DMS79 treated with DMSO at 0.1 percent for 48 hours (cell line): ENCODE measurements at regions not wholly inside any gene's neighbourhood (a gene's known extent, or its start where the extent isn't known, plus 50 kb on each side); places are given as distances from the start of the nearest gene placed in this dataset.

Experiments
- DNase-seq: peaks from one replicate; lab custom pipeline; 2025; lab: John Stamatoyannopoulos, UW

DNA sequence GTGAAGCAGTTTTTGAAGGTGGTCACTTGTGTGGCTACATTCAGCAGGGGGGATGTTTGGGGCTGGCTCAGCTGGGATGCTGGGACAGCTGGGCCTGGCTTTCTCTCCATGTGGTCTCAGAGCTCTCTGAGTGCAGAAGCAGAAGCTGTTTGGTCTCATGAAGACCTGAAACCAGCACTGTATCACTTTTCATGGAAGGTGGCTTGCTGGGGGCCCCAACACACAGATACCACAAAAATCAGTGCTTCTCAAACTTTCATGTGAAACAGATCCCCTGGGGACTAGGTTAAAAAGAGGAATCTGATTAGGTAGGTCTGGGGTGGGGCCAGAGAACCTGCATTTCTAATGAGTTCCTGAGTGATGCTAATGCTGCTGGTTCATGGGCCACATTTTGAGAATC, 347.3 kb downstream of the DHX35 start:
- DNase-seq, result no peak

DNA sequence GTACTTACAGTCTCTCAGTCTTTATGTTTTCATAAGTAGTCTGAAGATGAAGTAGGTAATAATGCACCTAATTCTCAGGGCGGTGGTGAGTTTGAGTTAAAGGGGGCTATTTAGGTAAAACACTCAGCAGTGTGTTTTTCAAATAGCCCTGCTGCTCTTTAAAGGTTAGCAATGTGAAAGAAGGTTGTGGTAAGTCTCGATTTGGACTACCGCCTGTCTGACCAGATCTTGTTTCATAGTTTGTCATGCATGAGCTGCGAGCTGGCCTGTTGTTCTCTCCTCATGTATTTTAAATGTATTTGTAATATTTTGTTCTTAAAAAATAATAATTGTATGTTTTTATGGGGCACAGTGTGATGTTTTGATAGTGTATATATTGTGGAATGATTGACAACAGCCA, 340.2 kb downstream of the DHX35 start:
- no peak for DNase-seq

DNA sequence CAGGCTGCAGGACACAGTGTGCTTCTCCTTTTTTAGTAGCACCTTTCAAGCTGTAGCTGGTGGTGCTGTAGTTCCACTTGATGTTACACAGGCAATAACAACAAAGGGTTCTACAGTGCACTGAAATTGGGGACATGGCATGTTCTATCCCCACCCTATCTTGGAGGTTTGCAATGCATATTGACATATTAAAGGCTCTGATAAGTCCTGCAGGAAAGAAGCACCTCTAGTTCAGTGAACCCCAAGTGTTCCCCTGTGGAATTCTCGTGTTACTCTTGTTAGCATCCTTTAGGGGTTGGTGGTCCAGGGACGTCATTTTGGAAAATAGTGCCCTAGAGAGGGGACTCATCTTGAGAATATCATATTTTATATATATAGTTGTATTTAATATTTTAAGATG, 337.6 kb downstream of the DHX35 start:
- no peak for DNase-seq

DNA sequence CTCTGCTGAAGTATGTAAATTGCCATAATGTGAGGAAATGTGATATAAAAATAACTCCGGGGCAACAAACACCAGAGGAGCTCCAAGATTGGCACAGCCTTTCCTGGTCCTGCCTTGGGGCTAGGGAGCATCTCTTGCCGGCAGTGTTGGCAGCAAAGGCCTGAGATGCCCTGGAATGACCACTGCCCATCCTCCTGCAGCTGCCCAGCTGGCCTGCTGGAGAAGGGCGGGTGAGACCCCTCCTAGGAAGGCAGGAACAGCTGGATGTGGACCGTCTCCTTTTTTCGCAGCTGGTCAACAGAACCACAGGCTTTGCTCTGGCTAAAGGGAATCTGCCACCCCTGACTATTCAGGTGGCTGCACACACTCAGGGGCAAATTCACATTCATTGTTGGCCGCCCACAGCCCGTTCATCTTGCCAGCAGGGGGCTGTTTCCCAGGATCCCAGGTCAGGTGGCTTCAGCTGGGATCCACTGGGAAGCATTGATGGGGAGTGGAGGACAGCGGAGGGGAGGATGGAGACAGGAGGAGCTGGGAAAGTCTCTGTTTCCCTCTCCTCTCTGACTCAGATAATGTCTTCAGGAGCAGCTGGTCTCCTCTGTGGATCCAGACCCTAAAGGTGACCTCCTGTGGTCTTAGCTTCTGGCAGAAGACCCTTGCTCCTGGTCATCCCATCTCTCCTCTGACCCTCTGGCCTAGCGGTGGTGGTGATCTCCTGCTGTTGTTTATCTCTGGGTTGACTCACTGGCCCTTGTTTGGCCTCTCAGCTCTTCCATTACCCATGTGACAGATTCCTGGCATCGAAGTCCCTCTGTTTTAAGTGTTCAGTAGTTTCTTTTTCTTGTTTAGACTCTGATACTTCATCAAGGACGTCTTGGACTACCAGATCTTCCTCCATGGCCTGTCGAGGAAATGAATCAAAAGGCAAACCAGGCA, 336.7 kb downstream of the DHX35 start:
- no peak for DNase-seq

DNA sequence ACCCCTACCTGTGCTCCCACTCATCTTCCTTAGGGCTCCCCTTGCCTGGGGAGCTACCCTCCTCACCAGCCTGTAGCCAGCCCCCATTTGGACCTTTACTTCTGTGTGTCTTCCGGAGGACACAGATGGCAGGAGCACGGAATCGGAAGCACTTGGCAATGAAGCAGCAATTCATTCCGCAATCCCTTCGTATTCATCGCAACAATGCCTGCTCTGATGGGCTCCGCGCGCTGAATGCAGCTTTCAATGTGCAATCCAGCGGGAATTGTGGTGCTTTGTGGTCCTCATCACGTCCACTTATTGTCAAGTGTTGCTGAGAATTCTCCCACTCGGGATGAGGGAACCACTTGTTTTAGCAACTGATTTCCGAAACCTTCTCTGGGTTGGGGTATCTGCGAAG, 336.0 kb downstream of the DHX35 start:
- DNase-seq, result no peak

DNA sequence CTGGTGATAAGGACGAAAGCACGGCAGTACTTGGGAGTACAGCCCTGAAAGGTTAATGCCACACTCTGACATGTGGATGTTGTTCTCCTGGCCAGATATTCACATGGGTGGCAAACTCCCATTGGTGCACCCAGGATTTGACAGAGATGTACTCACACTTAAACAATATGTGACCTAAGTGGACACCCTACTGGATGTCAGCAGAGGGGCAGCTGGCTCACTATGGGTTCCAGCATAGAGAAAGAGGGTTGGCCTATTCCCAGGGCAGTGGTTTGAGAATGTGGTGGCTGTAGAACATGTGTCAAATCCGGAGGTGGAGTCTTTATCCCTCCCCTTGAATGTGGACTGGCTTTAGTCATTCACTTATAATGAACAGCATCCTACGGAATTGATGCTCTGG, 333.2 kb downstream of the DHX35 start:
- no peak for DNase-seq

DNA sequence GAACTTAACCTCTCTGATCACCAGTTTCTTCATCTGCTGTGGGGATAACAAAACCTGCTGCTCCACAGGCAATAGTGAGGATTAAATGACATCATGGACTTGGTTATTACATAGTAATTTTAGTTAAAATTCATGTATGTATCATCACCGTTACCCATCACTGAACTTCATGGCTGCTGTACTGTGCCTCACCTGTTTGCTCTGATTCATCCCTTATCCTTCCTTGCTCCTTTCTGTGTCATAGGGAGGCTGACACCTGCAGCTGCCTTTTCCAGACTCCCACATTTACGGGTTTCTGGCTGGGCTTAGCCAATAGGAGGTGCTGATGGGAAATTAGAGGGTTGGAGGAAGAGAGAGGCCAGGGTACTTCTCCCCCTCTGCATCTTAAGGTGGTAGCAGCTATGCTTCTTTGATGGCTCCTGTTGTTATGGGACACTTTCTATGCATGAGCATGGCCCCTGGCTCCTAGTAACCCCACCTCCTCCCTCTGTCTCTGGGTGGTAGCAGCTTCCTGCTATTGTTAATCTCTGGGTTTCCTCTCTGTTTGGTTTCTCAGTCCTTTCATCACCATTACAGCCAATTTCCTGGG, 332.1 kb downstream of the DHX35 start:
- no peak for DNase-seq

DNA sequence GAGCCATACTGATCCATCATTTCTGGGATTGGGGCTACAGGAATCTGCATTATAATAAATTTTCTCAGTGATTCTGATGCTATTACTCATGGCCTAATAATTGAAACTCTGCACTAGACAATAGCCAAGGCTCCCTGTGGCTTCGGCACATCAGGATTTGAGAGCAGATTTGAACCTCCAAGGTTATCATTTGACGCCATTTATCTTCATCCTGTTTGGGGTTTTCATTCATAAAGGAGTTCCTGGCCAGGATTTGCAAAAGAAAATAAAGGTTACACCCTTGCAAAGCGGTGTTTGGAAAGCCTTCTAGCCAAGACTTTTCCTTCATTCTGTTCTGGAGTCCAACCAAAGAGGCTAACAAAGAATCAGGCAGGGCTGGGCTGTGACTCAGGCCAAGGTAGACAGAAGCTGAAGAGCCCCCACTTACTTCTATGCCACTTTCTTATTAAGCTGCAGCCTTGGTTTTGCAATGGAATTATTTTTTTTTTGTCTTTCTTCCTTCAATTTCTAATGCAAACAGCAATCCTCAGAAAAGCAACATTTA, 330.1 kb downstream of the DHX35 start:
- DNase-seq, result no peak

DNA sequence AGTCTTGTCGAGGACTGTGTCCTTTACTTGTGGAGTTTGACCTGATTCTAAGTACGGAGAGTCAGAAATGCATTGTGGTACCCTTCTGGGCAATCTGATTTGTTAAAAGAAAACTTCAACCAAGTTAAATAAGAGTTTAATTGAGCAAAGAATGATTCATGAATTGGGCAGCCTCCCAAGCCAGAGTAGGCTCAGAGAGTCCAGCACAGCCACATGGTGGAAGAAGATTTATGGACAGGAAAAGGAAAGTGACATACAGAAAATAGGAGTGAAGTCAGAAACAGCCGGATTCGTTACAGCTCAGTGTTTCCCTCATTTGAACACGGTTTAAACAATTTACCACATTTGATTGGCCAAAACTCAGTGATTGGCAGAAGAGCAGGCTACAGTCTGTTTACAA, 329.2 kb downstream of the DHX35 start:
- no peak for DNase-seq

DNA sequence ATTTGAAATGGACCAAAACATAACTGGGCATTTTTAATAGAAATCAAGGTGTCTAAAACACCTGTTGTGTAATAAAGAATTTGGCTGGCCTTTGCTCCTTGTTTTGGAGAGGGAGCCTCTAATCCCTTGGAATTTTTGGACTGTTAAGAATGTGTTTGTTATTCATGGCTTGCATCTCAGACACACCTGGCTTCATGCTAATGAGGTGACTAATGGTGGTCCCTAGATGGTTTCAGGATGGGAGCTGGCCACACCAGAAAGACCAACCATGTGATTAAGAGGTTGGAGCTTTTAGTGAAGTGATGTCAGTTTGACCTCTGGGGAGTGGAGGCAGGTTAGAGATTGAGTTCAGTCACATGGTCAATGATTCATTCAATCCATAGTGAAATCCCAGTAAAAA, 328.4 kb downstream of the DHX35 start:
- no peak for DNase-seq

DNA sequence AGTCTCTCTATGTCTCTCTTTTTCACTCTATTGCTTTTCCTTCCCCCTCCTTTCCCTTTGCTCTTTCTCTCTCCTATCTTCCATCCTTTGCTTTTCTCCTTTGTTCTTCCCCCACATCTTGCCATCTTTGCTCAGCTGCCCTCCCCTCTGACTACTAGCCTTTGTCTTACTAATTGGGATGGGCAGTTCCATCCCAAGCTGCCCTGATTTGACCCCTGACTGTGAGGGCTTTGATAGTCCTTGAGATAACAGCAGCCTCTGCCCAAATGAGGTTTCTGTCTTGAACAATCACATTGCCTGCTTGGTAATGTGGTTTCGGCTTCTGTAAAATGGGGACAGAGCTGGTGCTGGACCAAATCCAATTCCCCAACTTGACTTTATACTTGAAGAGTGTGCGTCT, 327.7 kb downstream of the DHX35 start:
- no peak for DNase-seq

DNA sequence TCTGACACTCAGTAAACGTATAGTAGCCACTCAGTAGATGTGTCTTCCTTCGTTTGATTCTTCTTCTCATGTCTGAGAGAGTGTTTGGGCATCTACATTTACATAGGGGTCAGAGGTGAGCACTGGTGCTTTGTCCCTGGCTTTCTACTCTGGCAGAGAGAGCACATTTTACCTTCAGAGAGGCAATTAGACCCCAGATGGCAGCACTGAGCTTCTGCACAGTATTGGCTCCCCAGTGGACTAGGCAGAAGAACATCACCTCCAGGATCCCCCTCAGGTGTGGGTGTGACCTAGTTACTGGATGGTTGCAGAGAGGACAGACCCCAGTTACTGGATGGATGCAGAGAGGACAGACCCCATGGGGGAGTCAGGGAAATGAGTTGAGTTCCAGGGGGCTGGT, 327.2 kb downstream of the DHX35 start:
- DNase-seq, result no peak

DNA sequence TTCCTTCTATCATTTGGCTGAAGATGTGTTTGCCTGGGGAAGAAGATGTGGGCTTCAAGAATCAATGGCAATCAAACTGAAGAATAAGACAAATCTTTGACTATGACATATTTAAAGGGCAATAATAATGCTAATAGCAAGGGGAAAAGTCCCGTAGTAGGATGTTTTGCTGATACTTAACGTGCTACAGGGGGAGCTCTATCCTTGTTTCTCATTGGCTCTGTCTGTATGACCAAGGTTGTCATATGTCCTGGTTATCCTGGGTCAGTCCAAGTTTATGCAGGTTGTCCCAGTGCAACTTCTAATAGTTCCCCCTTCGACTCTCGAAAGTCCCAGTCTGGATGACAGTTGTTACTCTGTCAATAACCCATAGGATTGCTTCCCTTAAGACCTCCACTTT, 321.3 kb downstream of the DHX35 start:
- DNase-seq, result no peak

DNA sequence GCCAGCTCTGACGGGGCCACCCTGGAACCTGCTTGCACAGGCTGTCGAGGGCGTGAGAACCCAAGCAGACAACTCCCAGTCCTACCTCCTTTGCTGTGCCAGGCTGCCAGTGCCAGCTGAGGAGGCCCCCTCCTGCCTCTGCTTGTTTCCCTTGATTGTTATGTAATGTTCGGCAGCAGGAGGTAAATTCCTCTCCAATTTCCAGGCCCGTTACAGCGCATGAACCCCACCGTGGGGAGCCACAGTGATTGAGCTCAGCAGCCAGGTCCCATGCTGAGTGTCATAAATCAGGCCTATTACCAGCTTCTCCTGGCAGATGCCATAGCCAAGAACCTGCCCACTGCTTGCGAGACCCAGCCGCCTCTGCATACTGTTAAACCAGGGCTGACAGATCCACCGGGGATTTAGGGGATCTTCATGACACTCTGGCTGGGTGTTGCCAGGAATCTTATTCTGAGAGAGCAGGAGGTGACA, 320.5 kb downstream of the DHX35 start:
- peak; percentile 0 for DNase-seq

DNA sequence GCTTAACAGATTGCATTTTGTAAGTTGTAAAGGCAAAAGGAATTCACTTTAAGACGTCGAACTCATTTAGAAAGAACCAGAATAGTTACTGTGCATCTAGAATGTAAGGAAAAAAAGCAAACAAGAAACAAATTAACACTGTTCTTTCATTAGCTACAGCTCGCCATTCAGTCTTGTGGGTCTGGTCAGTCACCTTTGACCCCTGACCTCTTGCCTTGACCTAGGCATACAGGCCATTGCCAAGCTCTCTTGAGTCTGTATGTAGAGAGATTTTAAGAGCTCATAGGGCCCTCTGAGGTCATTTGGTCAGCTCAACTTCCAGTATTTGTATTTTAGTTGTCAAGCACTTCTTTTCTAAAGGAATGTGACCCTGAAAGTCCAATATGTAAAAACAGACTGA, 318.7 kb downstream of the DHX35 start:
- DNase-seq, result no peak

DNA sequence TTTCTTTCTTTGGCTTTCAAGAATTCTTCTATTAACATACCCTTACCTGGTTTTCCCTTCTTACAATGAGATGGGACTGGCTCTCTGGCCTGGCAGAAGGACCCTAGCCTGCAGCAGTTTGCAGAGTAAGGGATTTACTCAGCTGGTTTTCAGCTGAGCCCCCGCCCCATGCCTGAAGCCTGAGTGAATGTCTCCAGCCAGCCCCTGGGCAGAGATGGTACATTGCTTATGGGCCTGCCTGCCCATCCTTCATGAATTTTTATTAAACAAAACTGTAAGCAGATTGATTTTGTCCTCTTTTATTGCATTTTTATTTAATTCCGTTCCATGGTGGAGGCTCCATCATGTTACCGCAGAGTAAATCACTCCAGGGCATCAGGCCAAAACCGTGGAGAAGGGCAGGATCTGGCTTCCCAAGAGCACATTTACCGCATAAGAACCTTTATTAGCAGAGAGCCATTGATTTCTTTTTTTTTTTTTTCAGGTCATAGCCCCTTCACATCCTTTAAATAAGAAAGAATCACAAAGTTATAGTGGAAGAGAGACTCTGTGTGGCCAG, 316.2 kb downstream of the DHX35 start:
- DNase-seq, result peak; percentile 1

DNA sequence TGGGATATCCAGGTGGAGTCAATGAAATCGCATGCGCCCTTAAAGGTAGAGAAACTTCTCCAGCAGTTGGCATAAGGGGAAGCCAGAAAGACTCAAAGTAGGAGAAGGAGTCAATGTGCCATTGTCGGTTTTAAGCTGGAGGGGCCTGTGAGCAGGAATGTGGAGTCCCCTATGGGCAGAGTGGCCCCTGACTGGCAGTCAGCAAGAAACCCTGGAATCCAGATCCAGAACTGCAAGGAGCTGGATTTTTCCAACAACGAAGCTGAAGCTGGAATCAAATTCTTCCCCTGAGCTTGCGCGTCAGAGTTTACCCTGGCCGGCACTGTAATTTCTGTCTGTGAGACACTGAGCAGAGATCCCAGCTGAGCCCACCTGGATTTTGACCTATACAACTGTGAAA, 315.0 kb downstream of the DHX35 start:
- no peak for DNase-seq

DNA sequence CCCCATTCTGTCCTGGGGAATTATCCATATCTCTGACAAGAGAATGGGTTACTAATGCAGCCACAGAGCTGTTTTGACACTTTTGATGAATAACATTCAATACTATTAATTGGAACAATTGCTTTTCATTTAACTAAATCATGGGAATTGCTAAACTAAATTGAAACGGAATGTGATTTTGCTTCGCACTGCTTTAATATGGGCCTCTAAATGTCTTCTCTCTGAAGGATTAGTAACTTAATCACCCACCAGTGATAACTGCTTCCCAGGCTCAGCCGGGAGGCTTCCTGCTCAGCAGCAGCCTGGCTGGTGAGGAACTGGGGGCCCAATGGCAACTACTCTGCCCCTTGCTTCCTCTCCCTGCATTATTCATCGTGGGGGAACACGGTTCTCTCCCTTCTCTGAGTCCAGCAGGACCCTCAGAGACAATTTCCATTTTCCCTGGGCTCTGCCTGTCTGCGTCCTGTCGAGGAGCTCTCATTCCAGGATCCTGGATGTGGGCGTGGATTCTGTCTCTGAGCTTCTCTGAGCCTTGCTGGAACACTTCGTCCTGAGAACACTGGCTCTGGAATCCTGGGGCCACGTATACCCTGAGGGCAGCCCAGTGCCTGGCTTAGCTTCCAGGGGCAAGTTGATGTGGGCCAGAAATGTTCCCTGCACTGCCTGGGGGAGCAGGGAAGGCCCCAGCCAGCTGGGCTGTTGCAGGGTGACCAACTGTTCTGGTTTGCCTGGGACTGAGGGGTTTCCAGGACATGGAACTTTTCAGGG, 308.9 kb downstream of the DHX35 start:
- DNase-seq, result no peak

DNA sequence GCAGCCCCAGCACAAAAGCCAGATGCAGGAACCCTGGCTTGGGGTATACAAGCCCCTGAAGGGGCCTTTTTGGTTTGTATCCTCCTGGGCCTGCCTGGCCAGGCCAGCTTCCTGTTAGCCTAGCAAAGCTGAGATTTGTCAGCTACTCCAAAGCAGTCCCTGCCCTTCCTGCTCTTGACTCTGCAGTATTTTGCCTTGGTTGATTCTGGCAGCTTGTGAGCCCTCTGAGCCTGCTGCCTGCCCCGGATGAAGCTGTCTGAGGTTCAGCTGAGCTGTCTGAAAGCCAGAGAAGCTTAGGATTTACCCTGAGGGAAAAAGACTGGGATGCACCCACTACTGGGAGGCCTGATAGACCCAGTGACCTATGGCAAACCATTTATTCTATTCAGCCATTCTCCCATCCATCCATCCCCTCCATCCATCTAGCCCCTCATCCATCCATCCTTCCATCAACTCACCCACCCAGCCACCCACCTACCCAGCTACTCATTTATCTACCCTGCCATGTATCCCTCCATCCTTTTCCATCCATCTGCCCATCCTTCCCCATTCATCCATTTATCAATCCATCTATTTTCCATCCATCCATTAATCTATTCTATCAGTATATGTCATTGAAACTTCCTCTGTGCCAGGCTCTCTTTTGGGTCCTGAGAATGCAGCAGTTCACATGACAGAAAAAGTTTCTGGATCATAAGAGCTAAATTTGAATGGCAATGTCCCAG, 307.5 kb downstream of the DHX35 start:
- no peak for DNase-seq

DNA sequence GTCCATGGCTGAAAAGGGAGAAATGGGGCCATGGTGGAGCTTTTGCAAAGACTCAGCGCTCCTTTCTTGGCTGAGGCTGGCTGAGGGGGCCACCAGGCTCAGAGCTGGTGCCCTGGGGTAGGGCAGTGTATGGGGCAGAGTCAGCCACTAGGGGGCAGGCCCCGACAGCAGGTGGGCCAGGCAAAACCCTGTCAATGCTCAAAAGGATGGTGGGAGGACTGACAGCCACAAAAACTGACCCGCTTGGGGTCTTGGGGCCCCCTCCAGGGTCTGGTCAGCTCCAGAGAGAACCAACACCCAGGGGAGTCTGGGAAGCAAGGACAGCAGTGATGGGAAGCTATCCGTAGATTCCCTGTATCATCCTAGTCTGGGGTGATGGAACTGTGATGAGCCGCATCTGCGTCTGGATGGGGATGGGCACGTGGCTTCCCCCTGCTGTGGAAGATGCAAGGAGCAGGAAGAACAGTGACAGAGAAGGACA, 306.9 kb downstream of the DHX35 start:
- no peak for DNase-seq

DNA sequence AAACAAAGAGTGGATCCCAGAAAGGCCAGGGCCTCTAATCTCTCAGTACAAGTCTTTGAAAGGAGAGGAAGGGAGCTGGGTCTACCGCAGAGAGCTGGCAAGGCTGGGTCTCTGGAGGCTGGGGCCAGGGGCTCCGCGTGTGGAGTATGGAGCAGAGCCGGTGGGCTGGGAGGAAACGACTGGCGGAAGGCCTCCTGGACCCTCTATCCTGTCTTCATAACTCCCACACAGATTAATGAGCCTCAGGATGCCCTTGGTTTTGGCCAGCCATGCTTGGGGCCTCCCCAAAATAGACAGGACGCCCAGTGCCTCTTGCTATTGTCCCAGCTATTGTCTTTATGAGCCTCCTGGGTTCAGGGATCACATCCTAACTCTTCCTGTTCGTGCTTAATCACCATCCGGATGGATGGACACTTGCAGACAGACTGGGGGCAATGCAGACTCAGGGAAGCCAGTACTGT, 306.4 kb downstream of the DHX35 start:
- no peak for DNase-seq
